ENCODE measurements at regions not wholly inside any gene's neighbourhood (a gene's known extent, or its start where the extent isn't known, plus 50 kb on each side); places are given as distances from the start of the nearest gene placed in this dataset.

DNA sequence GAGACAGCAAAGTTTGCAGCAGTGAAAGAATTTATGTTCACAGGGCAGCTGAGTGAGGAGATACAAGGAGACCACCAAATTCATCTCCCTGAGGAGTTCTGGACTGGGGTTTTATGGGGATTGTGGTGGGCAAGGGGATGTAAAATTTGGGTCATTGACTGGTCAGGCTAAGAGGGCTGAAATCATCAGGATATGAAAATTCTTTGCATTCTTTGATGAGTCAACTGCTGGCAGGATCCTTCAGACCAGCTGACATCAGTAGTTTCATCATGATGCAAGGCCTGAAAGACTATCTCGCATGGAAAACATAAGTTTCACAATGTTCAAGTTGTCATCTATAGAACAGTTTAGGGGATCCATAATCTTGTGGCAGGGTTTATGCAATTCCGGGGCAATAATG lies 869.5 kb upstream of the PCDH9 start:
- Histone ChIP-seq H3K4me1 (ENCODE audit: control insufficient read depth, extremely low read depth, insufficient read depth, low read length) (no peaks in the 10 kb centered on the region), H3K79me2 (ENCODE audit: control insufficient read depth, insufficient read depth, low read length) (no peaks in the 10 kb centered on the region), H3K4me3 (ENCODE audit: control insufficient read depth in 2 of 3, extremely low read depth in 1 of 3, insufficient read depth in 2 of 3, low read depth in 1 of 3, low read length in 3 of 3) (no peak overlapping the region), H3K27ac (ENCODE audit: control insufficient read depth, insufficient read depth, low read length) (no peak overlapping the region), H3K9me3 (ENCODE audit: control insufficient read depth, low read depth, low read length) (no peaks in the 10 kb centered on the region), H3K9ac (ENCODE audit: control insufficient read depth, extremely low read depth, insufficient read depth, low read length) (no peak overlapping the region), H3K4me2 (ENCODE audit: control insufficient read depth, extremely low read depth, insufficient read depth, low read depth, low read length) (no peak overlapping the region), H4K20me1 (ENCODE audit: control insufficient read depth, extremely low read depth, insufficient read depth, low read length) (no peaks in the 10 kb centered on the region), H3K36me3 (ENCODE audit: control insufficient read depth in 2 of 2, extremely low read depth in 1 of 2, insufficient read depth in 2 of 2, low read length in 2 of 2) (no peaks in the 10 kb centered on the region), H2AFZ (ENCODE audit: control insufficient read depth, low read length) (no peak overlapping the region), H3K9me1 (ENCODE audit: control insufficient read depth, extremely low read depth, insufficient read depth, low read length) (no peaks in the 10 kb centered on the region), H3K27me3 (ENCODE audit: control insufficient read depth, extremely low read depth, insufficient read depth, low read length) (no peaks in the 10 kb centered on the region)
- FAIRE-seq, result no peak
- dilution Hi-C loops (cut with MboI; ENCODE audit: extremely low pct_ligation_motif_present, low sequenced_read_pairs), result no loop called here
- no peak for TF ChIP-seq EZH2 (IDR thresholded peaks at IDR 0.05; ENCODE audit: low read length)
- TF ChIP-seq, protein P1, sequence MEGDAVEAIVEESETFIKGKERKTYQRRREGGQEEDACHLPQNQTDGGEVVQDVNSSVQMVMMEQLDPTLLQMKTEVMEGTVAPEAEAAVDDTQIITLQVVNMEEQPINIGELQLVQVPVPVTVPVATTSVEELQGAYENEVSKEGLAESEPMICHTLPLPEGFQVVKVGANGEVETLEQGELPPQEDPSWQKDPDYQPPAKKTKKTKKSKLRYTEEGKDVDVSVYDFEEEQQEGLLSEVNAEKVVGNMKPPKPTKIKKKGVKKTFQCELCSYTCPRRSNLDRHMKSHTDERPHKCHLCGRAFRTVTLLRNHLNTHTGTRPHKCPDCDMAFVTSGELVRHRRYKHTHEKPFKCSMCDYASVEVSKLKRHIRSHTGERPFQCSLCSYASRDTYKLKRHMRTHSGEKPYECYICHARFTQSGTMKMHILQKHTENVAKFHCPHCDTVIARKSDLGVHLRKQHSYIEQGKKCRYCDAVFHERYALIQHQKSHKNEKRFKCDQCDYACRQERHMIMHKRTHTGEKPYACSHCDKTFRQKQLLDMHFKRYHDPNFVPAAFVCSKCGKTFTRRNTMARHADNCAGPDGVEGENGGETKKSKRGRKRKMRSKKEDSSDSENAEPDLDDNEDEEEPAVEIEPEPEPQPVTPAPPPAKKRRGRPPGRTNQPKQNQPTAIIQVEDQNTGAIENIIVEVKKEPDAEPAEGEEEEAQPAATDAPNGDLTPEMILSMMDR (optimal IDR thresholded peaks at IDR 0.05 in 1 of 3, IDR thresholded peaks at IDR 0.05 in 1 of 3, conservative IDR thresholded peaks at IDR 0.05 in 1 of 3; ENCODE audit: extremely low read depth in 1 of 3, insufficient read depth in 2 of 3, low read length in 3 of 3), result no peak
- no peak for DNase-seq (ENCODE audit: low read depth, low spot score)

DNA sequence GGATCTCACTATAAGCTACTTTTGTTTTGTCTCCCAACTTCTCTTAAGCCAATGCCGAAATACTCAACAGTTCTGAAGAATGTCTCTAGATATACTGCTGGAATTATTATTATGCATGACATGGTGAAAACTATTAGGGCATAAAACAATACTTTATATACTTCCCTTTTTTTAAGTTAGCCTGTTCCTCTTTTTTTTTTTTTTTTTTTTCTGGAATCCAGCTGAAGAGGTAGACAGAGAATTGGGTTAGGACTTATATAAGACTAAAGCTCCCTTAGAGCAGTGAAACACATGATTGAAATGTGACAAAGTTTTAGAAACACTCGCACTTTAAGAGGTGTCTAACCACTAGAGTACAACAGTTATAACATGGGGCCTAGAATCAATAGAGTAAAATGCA lies 850.9 kb upstream of the PCDH9 start:
- no peaks in the 10 kb centered on the region for H3K9me1 ChIP-seq (ENCODE audit: control insufficient read depth, extremely low read depth, insufficient read depth, low read length)
- H4K20me1 ChIP-seq (ENCODE audit: control insufficient read depth, extremely low read depth, insufficient read depth, low read length), result no peaks in the 10 kb centered on the region
- H3K36me3 ChIP-seq (ENCODE audit: control insufficient read depth in 2 of 2, extremely low read depth in 1 of 2, insufficient read depth in 2 of 2, low read length in 2 of 2), result no peaks in the 10 kb centered on the region
- no peaks in the 10 kb centered on the region for H3K9me3 ChIP-seq (ENCODE audit: control insufficient read depth, low read depth, low read length)
- FAIRE-seq (no peak), DNase-seq (ENCODE audit: low read depth, low spot score) (no peak)
- H3K79me2 ChIP-seq (ENCODE audit: control insufficient read depth, insufficient read depth, low read length), result no peaks in the 10 kb centered on the region
- no peak overlapping the region for H3K9ac ChIP-seq (ENCODE audit: control insufficient read depth, extremely low read depth, insufficient read depth, low read length)
- no peaks in the 10 kb centered on the region for H3K4me1 ChIP-seq (ENCODE audit: control insufficient read depth, extremely low read depth, insufficient read depth, low read length)
- dilution Hi-C loops (cut with MboI; ENCODE audit: extremely low pct_ligation_motif_present, low sequenced_read_pairs), result no loop called here
- no peak overlapping the region for H2AFZ ChIP-seq (ENCODE audit: control insufficient read depth, low read length)
- no peak for TF ChIP-seq EZH2 (IDR thresholded peaks at IDR 0.05; ENCODE audit: low read length)
- TF ChIP-seq, protein P1 (optimal IDR thresholded peaks at IDR 0.05 in 1 of 3, IDR thresholded peaks at IDR 0.05 in 1 of 3, conservative IDR thresholded peaks at IDR 0.05 in 1 of 3; ENCODE audit: extremely low read depth in 1 of 3, insufficient read depth in 2 of 3, low read length in 3 of 3), result no peak
- no peak overlapping the region for H3K4me2 ChIP-seq (ENCODE audit: control insufficient read depth, extremely low read depth, insufficient read depth, low read depth, low read length)
- no peak overlapping the region for H3K27ac ChIP-seq (ENCODE audit: control insufficient read depth, insufficient read depth, low read length)
- H3K4me3 ChIP-seq (ENCODE audit: control insufficient read depth in 2 of 3, extremely low read depth in 1 of 3, insufficient read depth in 2 of 3, low read depth in 1 of 3, low read length in 3 of 3), result no peak overlapping the region
- no peaks in the 10 kb centered on the region for H3K27me3 ChIP-seq (ENCODE audit: control insufficient read depth, extremely low read depth, insufficient read depth, low read length)

Measured in keratinocyte (primary cell).